Tibial nerve (tissue), 3 donors: ENCODE measurements at regions not wholly inside any gene's neighbourhood (a gene's known extent, or its start where the extent isn't known, plus 50 kb on each side); places are given as distances from the start of the nearest gene placed in this dataset.

Experiments
- CTCF ChIP-seq, 5 experiments: fragments of 200-600 bp in 3 of 5; fragments of 450-650 bp in 2 of 5; sonication (generic) in 3 of 5; IDR thresholded peaks; one replicate each; pipeline ENCODE4 v1.5.1; 2016 to 2019; ENCODE audit warnings: antibody characterized with exemption in 5 of 5, mild to moderate bottlenecking in 3 of 5, moderate library complexity in 2 of 5
- POLR2A ChIP-seq, 2 donors: fragments of 450-650 bp; IDR thresholded peaks; one replicate each; pipeline ENCODE4 v1.6.1; 2017; ENCODE audit warnings: antibody characterized with exemption in 2 of 2, mild to moderate bottlenecking in 2 of 2, moderate library complexity in 2 of 2

GRCh38 chr21:18677632-18678031 lies 274.0 kb upstream of the TMPRSS15 start:
- no peak for TF ChIP-seq CTCF (IDR thresholded peaks at IDR 0.05)
- no peak for TF ChIP-seq POLR2A (IDR thresholded peaks at IDR 0.05)
